GM18868 (cell line): ENCODE measurements at regions not wholly inside any gene's neighbourhood (a gene's known extent, or its start where the extent isn't known, plus 50 kb on each side); places are given as distances from the start of the nearest gene placed in this dataset.
"Not testable (repeated sequence)": the region's sequence is repeated elsewhere in the genome, so short reads cannot be mapped to it uniquely, and the experiment has no call there.

Source experiments
- ATAC-seq: cut with Tn5 transposase; IDR thresholded peaks from one replicate; pipeline ENCODE4 v1.9.1; 2021; ENCODE audit warnings: mild to moderate bottlenecking, moderate library complexity; ENCODE audit not compliant: unreplicated experiment

DNA sequence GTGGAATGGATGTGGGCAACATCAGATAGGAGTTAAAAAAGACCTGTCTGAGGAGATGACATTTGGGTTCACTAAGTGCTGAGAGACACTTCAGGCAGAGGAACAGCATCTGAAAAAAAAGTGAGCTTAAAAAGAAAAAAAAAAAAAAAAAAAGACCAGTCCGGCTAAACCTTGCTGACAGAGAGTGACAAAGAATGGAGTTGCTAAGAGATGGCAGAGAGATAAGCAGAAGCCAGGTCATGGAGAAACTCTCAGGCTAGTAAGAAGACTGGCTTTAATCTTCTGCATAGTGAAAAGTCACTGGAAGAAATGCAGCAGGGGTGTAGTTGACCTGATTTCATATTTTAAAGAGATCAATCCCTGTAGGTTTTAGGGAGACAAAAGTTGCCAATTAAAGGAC is 711.1 kb upstream of the SEMA3D start:
- no peak for ATAC-seq

DNA sequence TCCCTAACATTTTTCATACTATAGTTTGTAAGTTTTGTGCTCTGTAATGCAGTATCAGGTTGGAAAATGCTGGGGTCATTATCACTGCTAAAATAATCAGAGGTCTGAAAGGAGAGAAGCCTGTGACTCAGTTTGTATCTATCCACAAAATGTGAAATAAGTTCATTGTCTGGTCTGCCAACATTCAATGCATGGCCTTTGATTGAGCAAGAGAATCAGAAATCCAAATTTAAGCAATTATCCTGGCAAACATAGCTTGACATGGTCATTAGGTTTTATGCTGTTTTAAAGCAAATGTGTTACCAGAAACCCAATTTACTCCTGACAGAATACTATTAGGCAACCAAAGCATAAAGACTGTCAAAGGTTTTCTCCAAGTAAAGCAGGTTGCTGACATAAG is 709.7 kb upstream of the SEMA3D start:
- no peak for ATAC-seq

GRCh38 chr7:85895835-85896234 is 709.0 kb upstream of the SEMA3D start:
- no peak for ATAC-seq

DNA sequence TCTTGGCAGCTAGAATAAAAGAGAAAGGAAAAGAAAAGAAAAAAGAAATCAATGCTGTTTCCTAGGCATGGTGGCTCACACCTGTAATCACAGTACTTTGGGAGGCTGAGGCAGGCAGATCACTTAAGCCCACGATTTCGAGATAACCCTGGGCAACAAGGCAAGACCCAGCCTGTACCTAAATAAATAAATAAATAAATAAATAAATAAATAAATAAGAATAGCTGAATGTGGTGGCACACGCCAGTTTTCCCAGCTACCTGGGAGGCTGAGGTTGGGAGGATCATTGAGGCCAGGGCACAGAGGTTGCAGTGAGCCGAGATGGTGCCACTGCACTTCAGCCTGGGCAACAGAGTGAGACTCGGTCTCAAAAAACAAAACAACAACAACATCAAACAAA is 705.0 kb upstream of the SEMA3D start:
- ATAC-seq = not testable (repeated sequence)

- peak; percentile 90 for ATAC-seq
These were observed 703.5 kb upstream of the SEMA3D start for GRCh38 chr7:85890244-85890811.

GRCh38 chr7:85887133-85887532 is 700.3 kb upstream of the SEMA3D start:
- no peak for ATAC-seq

DNA sequence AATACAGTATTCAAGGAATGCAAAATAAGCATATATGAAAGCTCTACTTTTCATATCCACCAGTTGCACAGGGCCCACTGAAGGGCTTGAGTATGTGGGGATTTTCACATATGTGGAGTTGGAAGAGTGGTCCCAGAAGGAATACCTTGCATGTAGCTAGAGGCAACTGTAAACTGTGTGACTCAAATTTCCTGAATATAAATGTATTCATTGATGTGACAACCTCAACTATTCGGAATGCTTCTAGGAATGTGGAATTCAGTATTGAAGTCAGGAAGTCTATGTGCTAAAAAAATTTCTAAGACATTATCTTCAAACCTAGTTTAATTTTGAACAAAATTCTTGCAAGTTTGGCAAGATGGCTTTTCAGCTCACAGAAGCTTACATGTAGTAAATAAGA is 695.5 kb upstream of the SEMA3D start:
- no peak for ATAC-seq

GRCh38 chr7:85875398-85875797 is 688.5 kb upstream of the SEMA3D start:
- ATAC-seq = no peak

DNA sequence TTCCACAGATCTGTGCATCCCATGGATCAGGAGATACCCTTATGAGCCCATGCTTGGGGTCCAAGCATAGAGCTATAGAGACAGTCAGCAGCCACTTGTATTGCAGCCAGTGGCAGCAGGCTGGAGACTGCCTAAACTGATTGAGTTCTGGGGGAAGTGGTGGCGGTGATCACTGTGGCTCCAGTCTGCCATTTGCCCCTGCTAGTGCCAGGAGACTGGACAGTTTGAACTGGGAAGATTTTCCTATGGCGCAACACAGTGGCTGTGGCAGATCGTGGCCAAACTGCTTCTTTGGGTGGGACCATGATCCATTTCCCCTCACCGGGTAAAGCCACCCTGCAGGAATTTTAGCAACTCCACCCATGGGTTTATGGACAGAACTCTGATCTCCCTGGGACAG is 679.7 kb upstream of the SEMA3D start:
- no peak for ATAC-seq

DNA sequence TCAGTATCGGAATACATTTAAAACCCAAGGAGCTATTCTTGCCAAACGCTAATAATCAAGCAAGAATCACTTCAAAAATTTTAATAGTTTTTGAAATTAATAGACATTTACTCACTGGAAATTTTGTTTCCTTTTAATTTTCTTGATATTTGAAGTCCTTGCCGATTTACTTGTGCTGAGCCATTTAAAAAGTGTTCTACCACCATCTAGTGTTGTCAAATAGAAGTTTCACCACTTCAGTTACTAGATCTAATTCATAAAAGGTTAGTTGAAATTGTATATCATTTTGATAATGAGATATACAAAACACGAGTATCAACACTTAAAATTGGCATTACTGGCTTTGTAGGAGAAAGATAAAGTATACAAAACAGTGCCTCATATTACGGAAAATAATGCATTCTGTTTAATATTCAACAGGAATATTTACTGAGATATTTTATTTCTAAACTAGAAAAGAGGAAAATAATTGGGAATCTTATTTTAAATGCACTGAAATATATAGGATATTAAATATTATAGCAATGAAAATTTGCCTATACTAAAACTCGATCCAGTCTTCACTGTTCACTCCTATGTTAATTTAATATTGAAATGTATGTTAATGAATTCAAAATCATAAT is 664.8 kb upstream of the SEMA3D start:
- no peak for ATAC-seq

GRCh38 chr7:85850381-85850780 is 663.5 kb upstream of the SEMA3D start:
- ATAC-seq = no peak

- ATAC-seq = no peak
These were observed 653.7 kb upstream of the SEMA3D start for GRCh38 chr7:85840554-85840953.

- ATAC-seq = no peak
These were observed 646.2 kb upstream of the SEMA3D start for GRCh38 chr7:85833066-85833465.

DNA sequence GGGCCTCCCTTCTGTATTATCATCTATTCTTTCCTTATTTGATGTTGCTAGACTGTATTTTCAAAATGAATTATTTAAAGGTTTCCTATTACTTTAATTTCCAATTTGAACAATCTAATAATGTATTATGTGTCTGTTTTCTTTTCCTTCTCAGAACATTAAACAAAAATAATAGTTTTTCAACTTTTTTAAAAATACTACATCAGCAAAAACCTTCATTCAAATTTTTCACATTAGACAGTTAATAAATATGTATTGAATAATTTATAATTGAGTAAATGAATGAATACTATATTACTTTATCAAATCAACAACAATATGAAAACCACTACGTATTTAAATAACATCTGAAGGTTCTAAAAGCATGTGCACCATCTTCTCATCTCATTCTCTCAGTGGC is 644.1 kb upstream of the SEMA3D start:
- ATAC-seq = no peak

DNA sequence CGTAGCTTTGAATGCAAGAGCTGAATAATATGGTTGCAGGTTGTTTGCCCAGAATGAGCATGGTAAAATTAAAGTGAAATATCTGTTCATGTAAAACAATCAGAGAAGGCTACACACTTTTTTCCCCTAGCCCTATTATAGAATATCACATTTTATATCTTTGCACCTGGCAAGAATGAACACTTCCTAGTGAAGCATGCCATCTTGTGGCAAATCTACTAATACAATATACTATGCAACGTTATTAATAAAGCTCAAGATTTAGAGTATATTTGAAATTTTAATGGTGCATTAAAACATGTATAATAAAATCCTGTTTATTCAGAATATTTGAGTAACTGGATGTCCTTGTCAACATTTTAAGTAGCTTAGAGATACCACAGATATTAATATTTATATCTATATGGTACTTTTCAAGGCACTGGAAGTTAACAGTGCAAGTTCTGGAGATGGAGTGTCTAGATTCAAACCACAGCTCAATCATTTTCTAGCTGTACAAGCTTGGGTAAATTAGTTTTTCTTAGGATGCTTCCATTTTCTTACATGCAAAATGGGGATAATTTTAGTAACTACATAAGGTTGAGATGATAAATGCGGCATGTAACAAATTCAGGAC is 643.1 kb upstream of the SEMA3D start:
- no peak for ATAC-seq

DNA sequence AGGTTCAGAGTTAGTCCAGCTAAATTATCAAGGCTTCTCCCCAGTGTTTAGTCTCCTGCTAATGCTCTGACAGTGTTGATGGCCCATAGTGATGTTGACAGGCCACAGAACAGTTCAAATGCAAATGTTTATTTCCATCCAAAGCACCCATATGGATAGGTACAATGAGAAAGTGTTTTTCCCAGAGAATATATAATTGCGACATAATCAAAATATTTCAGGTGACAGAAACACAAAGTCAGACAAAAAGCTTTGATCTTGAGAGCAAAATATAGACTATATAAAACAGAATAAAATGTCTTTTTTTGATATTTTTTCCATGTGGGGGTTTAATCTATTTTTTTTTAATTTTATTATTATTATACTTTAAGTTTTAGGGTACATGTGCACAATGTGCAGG is 642.3 kb upstream of the SEMA3D start:
- ATAC-seq = no peak

- no peak for ATAC-seq
These were observed 641.8 kb upstream of the SEMA3D start for GRCh38 chr7:85828614-85829013.

- no peak for ATAC-seq
These were observed 636.7 kb upstream of the SEMA3D start for GRCh38 chr7:85823396-85824080.

GRCh38 chr7:85821926-85822325 is 635.1 kb upstream of the SEMA3D start:
- no peak for ATAC-seq

DNA sequence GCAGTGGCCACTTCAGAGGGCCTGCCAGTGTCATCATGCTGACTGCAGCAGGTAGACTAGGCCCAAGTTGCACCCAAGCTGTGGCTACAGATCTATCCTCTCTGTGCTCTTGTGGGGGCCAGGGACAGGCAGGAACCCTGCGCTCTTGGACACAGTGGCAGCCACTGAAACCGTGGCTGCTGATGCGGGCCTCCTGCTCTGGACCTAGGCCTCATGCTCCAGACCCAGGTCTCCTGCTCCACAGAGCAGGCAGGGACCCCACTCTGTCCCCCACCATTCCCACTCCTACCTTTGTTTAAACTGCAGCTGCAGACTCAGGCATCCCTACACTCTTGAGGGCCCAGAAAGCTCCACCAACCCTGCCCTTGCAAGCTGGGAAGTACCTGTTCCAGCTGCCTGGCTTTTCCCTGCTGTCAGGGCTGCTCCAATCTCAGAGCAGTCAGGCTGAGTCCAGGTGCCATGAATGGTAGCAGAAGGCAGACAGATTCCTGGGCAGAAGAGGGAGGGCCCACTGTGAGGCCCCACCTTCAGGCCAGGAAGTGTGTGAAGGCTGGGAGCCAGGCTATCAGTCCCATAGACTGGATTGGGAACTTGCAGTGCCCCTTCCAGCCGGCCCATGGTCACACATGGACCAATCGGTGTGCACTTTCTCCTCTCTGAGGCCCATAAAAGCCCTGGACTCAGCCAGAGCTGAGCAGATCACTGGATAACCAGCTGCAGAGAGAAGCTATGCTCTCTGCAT is 634.0 kb upstream of the SEMA3D start:
- ATAC-seq = no peak

GRCh38 chr7:85815526-85815925 is 628.7 kb upstream of the SEMA3D start:
- no peak for ATAC-seq
